22Rv1 (cell line): ENCODE measurements at regions not wholly inside any gene's neighbourhood (a gene's known extent, or its start where the extent isn't known, plus 50 kb on each side); places are given as distances from the start of the nearest gene placed in this dataset.

ENCODE experiments used
- H3K27ac ChIP-seq: fragments of 450-650 bp; 2 replicates; pipeline ENCODE4 v1.5.1; 2017
- ZFX ChIP-seq: fragments of 450-650 bp; IDR thresholded peaks from 2 replicates; pipeline ENCODE4 v1.6.1; 2017; ENCODE audit warnings: antibody characterized with exemption, borderline replicate concordance
- TF ChIP-seq, protein P1 (sequence below): fragments of 450-650 bp; IDR thresholded peaks from 2 replicates; pipeline ENCODE4 v1.5.1; 2017; ENCODE audit warnings: mild to moderate bottlenecking

DNA sequence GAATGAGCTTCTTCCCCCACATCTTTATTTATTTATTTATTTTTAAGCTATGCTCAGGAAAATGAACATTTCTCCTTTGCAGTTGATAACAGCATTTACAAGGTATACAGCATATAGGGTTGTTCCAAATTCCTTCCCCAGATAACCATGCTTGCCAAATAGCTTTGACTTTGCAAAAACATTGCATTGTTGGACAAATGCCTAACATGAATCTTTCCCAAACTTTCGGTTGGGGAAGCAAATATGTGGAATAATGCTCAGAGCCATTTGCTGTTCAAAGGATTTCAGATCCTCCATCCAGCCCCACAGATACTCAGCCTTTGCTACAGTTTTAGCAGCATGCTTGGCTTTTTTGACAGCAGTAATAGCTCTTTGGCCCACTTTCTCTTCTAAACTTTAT is 127.2 kb upstream of the AGA start:
- no peak overlapping the region for H3K27ac ChIP-seq
- TF ChIP-seq, protein P1, sequence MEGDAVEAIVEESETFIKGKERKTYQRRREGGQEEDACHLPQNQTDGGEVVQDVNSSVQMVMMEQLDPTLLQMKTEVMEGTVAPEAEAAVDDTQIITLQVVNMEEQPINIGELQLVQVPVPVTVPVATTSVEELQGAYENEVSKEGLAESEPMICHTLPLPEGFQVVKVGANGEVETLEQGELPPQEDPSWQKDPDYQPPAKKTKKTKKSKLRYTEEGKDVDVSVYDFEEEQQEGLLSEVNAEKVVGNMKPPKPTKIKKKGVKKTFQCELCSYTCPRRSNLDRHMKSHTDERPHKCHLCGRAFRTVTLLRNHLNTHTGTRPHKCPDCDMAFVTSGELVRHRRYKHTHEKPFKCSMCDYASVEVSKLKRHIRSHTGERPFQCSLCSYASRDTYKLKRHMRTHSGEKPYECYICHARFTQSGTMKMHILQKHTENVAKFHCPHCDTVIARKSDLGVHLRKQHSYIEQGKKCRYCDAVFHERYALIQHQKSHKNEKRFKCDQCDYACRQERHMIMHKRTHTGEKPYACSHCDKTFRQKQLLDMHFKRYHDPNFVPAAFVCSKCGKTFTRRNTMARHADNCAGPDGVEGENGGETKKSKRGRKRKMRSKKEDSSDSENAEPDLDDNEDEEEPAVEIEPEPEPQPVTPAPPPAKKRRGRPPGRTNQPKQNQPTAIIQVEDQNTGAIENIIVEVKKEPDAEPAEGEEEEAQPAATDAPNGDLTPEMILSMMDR: no peak
- no peak for TF ChIP-seq ZFX

DNA sequence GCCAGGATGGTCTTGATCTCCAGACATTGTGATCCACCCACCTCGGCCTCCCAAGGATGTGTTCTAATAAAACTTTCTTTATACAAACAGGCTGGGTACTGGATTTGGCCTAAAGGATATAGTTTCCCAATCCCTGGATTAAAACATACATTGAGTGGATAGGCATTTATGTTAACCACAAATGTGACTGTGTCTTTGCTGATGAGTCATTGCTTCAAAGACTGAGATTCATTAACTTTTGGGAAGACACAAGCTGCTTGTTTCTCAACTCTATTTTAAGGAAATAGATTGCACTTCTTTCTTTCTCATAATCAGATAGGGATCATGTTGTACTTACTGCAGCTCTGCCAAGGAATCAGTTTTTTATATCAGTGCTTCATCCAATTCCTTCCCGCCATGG is 131.3 kb upstream of the AGA start:
- no peak for TF ChIP-seq ZFX
- TF ChIP-seq, protein P1: no peak
- H3K27ac ChIP-seq: no peak overlapping the region

DNA sequence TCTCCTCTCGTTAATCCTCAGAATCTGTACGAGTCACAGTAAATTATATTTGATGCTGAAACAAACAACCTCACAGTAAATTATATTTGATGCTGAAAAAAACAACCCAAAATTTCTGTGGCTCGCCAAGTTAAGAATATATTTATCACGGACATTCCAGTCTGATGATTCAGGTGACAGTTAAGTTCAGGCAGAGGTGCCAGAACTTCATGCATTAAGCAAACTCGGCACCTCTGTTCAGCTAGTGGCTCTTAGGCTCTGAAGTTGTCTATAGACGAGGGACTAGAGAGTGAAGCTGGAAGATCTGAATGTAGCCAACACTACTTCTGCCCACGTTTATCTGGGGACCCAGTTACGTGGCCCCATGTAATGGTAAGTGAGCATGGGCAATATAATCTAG is 132.2 kb upstream of the AGA start:
- TF ChIP-seq ZFX: no peak
- TF ChIP-seq, protein P1: no peak
- no peak overlapping the region for H3K27ac ChIP-seq

DNA sequence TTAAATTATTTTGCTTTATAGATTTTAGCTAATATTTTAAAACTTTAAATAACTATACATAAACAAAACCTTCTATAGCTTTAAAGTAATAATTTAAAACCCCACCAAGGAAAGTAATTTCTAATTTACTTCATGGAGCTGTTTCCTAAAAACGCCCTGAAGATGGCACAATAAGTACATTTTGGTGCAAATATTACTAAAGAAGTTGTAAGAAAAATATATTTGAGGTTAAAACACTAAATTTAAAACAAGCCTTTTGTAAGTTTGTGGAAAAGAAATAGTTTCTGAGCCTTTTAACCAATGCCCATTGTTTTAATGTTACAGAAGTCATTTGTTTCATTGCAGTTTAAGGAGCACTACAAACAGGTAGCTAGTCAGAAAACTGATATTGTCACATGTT is 137.4 kb upstream of the AGA start:
- H3K27ac ChIP-seq: no peak overlapping the region
- TF ChIP-seq, protein P1: peak; percentile 44
- TF ChIP-seq ZFX: no peak

DNA sequence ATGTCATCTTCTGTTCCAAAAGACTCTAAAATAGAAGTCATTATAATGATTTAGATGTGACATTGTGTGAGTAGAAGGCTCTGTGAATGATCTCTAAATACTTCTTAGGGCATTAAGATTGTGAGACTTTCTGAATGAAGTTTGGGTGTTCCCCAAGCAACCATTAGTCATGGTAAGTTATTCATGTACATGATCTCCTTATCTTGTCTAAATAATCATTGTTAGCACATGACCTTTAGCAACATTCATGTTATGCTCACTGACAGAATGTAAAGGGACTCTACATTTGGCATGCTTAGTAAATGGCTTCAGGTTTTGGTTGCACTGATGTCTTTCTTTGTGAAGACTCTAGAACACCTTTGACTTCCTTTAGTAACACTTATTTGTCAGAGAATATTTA is 140.8 kb upstream of the AGA start:
- H3K27ac ChIP-seq: no peak overlapping the region
- TF ChIP-seq, protein P1: no peak
- no peak for TF ChIP-seq ZFX

DNA sequence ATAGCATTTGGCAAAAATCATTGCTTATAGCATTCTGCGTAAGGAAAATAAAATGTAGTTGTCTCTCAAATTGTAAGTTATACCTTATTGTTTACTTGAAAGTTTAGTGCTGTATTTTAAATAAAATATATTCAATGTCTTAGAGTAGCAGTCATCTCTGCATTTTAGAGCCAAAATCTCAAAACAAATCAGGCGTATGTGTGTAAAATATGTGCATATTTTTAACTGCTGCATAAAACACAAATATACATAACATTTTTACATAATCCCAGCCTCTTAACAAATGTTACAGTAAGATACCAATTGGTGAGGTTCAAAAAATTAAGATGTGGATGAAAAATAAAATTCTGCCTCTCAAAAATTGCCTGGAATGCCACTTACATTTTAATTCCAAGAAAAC is 145.8 kb upstream of the AGA start:
- TF ChIP-seq ZFX: no peak
- TF ChIP-seq, protein P1: no peak
- H3K27ac ChIP-seq: no peak overlapping the region

DNA sequence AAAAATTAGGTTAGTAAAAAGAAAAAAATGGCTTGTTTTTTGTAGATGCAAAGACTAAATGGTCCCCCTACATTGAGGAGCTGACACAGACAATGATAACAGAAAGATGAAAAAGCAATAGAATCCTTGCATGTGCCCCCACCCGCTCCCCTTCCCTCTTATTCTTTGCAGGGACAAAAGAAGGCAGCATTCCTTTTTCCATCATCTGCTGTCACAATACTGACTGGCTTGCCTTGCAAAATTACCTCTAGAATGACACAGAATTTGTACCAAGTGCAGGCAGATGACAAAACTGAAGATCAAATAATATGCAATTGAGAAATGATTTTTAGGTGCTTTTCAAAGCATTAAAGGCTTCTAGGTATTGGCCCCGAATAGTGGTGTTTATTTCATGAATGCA is 153.1 kb upstream of the AGA start:
- H3K27ac ChIP-seq: no peak overlapping the region
- TF ChIP-seq, protein P1: no peak
- TF ChIP-seq ZFX: no peak
